Fibroblast of the aortic adventitia (primary cell): ENCODE measurements at regions not wholly inside any gene's neighbourhood (a gene's known extent, or its start where the extent isn't known, plus 50 kb on each side); places are given as distances from the start of the nearest gene placed in this dataset. TPM values are rescaled to one million over a fixed set of nuclear protein-coding genes. Genes with fewer than 3 reads are reported as not detected.
"Not testable (repeated sequence)": the region's sequence is repeated elsewhere in the genome, so short reads cannot be mapped to it uniquely, and the experiment has no call there.

ENCODE experiments used
- DNase-seq: peaks from one replicate; pipeline ENCODE4 v3.0.0-alpha.2; 2010; ENCODE audit warnings: low read depth
- H3K4me3 ChIP-seq: 2 replicates; pipeline ENCODE4 v1.5.1; 2011; ENCODE audit warnings: low read depth, mild to moderate bottlenecking, control low read depth, low read length, moderate library complexity
- small RNA-seq: library from RNA; depleted of rRNA; stranded (forward); fragments of <200 nt; gene quantifications from one replicate; pipeline ENCODE3, GENCODE V24; 2012

- not testable (repeated sequence) for H3K4me3 ChIP-seq, DNase-seq
Measured at GRCh38 chr4:118634126-118634875, 50.9 kb upstream of the METTL14 start.

Small RNAs in the stretch of these regions (small RNA-seq; reads per million reads assigned to genes)
- gene AC092670.1 (not detected), gene RNU6-1054P (not detected)
